ENCODE measurements at regions not wholly inside any gene's neighbourhood (a gene's known extent, or its start where the extent isn't known, plus 50 kb on each side); places are given as distances from the start of the nearest gene placed in this dataset.

- H3K9ac ChIP-seq (ENCODE audit: low read length): no peak overlapping the region
- H3K79me2 ChIP-seq (replicated peaks; ENCODE audit: insufficient read depth, low read length): no peaks in the 10 kb centered on the region
- no peaks in the 10 kb centered on the region for H3K9me2 ChIP-seq (ENCODE audit: insufficient read depth, low read length)
- H3K27me3 ChIP-seq (ENCODE audit: insufficient read depth, low read depth, low read length): no peaks in the 10 kb centered on the region
- H2AFZ ChIP-seq (ENCODE audit: low read depth, low read length): no peak overlapping the region
- H3K4me3 ChIP-seq (ENCODE audit: low read length): no peak overlapping the region
- TF ChIP-seq TAF1 (IDR thresholded peaks at IDR 0.05; ENCODE audit: low read depth) (no peak), EP300 (conservative IDR thresholded peaks at IDR 0.05; ENCODE audit: poor library complexity, severe bottlenecking) (no peak), RAD21 (conservative IDR thresholded peaks at IDR 0.05) (no peak), REST (IDR thresholded peaks at IDR 0.05; ENCODE audit: borderline replicate concordance) (no peak), POLR2AphosphoS5 (IDR thresholded peaks at IDR 0.05) (no peak), MXI1 (conservative IDR thresholded peaks at IDR 0.05; ENCODE audit: poor library complexity, severe bottlenecking) (no peak), EZH2 (IDR thresholded peaks at IDR 0.05; ENCODE audit: borderline replicate concordance, insufficient read depth, low read length, poor library complexity, severe bottlenecking) (no peak), SMC3 (conservative IDR thresholded peaks at IDR 0.05; ENCODE audit: poor library complexity) (no peak), CTCF (IDR thresholded peaks at IDR 0.05; ENCODE audit: poor library complexity, severe bottlenecking) (no peak)
- no peaks in the 10 kb centered on the region for H3K9me3 ChIP-seq (ENCODE audit: low read length)
- H3K4me2 ChIP-seq (ENCODE audit: low read length): no peak overlapping the region
- H3F3A ChIP-seq (ENCODE audit: insufficient read depth, low read length, poor library complexity, severe bottlenecking): no peaks in the 10 kb centered on the region
- no peaks in the 10 kb centered on the region for H3K36me3 ChIP-seq (ENCODE audit: insufficient read depth, low read length)
- H4K20me1 ChIP-seq (ENCODE audit: insufficient read depth): no peaks in the 10 kb centered on the region
- no peak overlapping the region for H3K27ac ChIP-seq (ENCODE audit: low read length)
Observed at GRCh38 chrX:39409246-39409917, 608.1 kb downstream of the MID1IP1 start.

GRCh38 chrX:39414290-39414854, 613.1 kb downstream of the MID1IP1 start:
- no peak for TF ChIP-seq EZH2 (IDR thresholded peaks at IDR 0.05; ENCODE audit: borderline replicate concordance, insufficient read depth, low read length, poor library complexity, severe bottlenecking)
- TF ChIP-seq TAF1 (IDR thresholded peaks at IDR 0.05; ENCODE audit: low read depth): no peak
- no peak for TF ChIP-seq SMC3 (conservative IDR thresholded peaks at IDR 0.05; ENCODE audit: poor library complexity)
- TF ChIP-seq RAD21 (conservative IDR thresholded peaks at IDR 0.05): no peak
- no peak for TF ChIP-seq EP300 (conservative IDR thresholded peaks at IDR 0.05; ENCODE audit: poor library complexity, severe bottlenecking)
- TF ChIP-seq REST (IDR thresholded peaks at IDR 0.05; ENCODE audit: borderline replicate concordance): no peak
- TF ChIP-seq CTCF (IDR thresholded peaks at IDR 0.05; ENCODE audit: poor library complexity, severe bottlenecking): no peak
- no peak for TF ChIP-seq MXI1 (conservative IDR thresholded peaks at IDR 0.05; ENCODE audit: poor library complexity, severe bottlenecking)
- no peak for TF ChIP-seq POLR2AphosphoS5 (IDR thresholded peaks at IDR 0.05)
- Histone ChIP-seq H3K4me3 (ENCODE audit: low read length) (no peak overlapping the region), H2AFZ (ENCODE audit: low read depth, low read length) (no peak overlapping the region), H3K27me3 (ENCODE audit: insufficient read depth, low read depth, low read length) (no peaks in the 10 kb centered on the region), H3K9me2 (ENCODE audit: insufficient read depth, low read length) (no peaks in the 10 kb centered on the region), H3K9me3 (ENCODE audit: low read length) (no peaks in the 10 kb centered on the region), H3K36me3 (ENCODE audit: insufficient read depth, low read length) (no peaks in the 10 kb centered on the region), H3K4me2 (ENCODE audit: low read length) (no peak overlapping the region), H3K79me2 (replicated peaks; ENCODE audit: insufficient read depth, low read length) (no peaks in the 10 kb centered on the region), H3K27ac (ENCODE audit: low read length) (no peak overlapping the region), H3F3A (ENCODE audit: insufficient read depth, low read length, poor library complexity, severe bottlenecking) (no peaks in the 10 kb centered on the region), H3K9ac (ENCODE audit: low read length) (no peak overlapping the region), H4K20me1 (ENCODE audit: insufficient read depth) (no peaks in the 10 kb centered on the region)
